ENCODE measurements at regions not wholly inside any gene's neighbourhood (a gene's known extent, or its start where the extent isn't known, plus 50 kb on each side); places are given as distances from the start of the nearest gene placed in this dataset.

DNA sequence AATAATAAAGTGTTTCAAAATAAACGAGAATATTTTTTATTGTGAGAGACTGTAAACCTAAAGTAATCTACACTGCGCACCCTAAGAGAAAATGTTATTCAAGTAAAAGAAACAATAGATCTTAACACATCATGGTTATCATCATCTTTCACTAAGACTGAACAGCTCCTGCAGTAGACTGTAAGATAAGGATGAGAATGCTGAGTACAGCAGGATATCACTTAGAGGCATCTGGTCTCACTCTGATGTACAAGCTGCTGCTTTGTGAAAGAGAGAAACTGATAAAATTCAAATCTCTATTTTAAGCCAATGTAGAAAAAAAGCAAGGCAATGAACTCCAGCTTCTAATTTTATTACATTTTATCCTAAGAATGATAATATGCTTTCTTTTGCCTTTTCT lies 261.7 kb upstream of the HTR2A start:
- H3K4me3 ChIP-seq (ENCODE audit: low read depth, low read length) = no peak overlapping the region
- ChIA-PET POLR2A (no interaction called here), CTCF (no interaction called here)
- DNase-seq (ENCODE audit: low read depth, low spot score) = no peak
- TF ChIP-seq, protein P1, sequence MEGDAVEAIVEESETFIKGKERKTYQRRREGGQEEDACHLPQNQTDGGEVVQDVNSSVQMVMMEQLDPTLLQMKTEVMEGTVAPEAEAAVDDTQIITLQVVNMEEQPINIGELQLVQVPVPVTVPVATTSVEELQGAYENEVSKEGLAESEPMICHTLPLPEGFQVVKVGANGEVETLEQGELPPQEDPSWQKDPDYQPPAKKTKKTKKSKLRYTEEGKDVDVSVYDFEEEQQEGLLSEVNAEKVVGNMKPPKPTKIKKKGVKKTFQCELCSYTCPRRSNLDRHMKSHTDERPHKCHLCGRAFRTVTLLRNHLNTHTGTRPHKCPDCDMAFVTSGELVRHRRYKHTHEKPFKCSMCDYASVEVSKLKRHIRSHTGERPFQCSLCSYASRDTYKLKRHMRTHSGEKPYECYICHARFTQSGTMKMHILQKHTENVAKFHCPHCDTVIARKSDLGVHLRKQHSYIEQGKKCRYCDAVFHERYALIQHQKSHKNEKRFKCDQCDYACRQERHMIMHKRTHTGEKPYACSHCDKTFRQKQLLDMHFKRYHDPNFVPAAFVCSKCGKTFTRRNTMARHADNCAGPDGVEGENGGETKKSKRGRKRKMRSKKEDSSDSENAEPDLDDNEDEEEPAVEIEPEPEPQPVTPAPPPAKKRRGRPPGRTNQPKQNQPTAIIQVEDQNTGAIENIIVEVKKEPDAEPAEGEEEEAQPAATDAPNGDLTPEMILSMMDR (IDR thresholded peaks at IDR 0.05; ENCODE audit: insufficient read depth, low read length, missing control alignments) = no peak

DNA sequence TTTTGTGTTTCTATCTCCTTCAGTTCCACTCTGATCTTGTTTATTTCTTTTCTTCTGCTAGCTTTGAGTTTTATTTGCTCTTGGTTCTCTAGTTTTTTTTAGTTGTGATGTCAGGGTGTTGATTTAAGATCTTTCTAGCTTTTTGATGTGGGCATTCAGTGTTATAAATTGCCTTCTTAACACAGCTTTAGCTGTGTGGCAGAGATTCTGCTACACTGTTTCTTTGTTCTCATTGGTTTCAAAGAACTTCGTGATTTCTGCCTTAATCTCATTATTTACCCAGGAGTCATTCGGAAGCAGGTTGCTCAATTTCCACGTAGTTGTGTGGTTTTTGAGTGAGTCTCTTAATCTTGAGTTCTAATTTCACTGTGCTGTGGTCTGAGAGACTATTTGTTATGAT lies 251.7 kb upstream of the HTR2A start:
- POLR2A ChIA-PET = no interaction called here
- TF ChIP-seq, protein P1 (IDR thresholded peaks at IDR 0.05; ENCODE audit: insufficient read depth, low read length, missing control alignments) = no peak
- no peak overlapping the region for H3K4me3 ChIP-seq (ENCODE audit: low read depth, low read length)
- CTCF ChIA-PET = no interaction called here
- DNase-seq (ENCODE audit: low read depth, low spot score) = no peak

DNA sequence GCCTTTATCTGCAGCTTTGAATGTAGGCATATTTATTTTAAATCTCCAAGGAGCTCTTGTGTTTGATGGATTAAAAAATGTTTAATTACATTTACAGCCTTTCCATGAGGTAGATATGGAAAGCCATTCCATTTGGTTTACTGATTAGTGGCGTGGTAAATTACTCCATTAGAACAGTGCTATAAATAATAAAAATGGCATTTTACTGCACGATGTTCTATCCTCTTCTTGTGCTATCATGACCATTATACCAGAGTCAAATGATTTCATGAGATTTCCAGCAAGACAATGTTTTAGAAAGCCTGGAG lies 250.9 kb upstream of the HTR2A start:
- DNase-seq (ENCODE audit: low read depth, low spot score) = no peak
- H3K4me3 ChIP-seq (ENCODE audit: low read depth, low read length) = no peak overlapping the region
- CTCF ChIA-PET = no interaction called here
- POLR2A ChIA-PET = no interaction called here
- TF ChIP-seq, protein P1 (IDR thresholded peaks at IDR 0.05; ENCODE audit: insufficient read depth, low read length, missing control alignments) = no peak

DNA sequence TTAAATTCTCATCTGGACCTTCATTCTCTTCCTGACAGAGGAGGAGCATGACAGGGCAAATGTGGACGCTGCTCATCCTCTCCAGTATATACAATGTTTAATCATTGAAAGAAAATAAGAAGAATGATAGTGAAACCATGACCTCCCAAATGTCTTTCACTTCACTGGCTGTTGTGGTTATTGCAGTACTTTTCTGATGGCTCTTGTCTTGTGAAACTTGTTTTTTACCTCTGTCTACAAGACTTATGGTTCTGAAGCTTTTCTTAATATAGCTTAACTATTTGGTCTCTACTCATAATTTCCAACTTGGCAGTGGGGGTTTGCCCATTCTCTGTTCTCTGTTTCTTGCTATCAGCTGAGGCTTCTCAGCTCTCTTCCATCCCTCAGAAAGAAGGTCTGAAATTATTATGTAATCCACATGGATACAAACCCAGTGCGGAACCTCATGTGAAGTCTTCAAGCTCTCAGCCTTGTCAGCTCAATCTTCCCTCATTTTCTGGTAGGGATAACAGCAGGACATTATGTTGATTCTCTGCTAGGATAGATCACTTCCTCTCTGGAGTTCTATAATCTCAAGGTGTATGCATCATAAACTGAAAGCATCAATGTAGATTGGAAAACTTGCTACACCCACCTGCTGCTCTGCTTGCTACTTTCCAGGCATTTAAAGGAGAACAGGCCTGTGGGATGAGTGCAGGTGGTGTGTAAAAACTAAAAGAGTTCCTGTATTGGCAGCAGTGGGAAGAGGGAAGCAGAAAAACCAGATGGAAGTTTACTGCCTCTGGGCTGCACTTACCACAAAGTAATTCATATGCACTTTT lies 250.3 kb upstream of the HTR2A start:
- POLR2A ChIA-PET = no interaction called here
- H3K4me3 ChIP-seq (ENCODE audit: low read depth, low read length) = no peak overlapping the region

DNA sequence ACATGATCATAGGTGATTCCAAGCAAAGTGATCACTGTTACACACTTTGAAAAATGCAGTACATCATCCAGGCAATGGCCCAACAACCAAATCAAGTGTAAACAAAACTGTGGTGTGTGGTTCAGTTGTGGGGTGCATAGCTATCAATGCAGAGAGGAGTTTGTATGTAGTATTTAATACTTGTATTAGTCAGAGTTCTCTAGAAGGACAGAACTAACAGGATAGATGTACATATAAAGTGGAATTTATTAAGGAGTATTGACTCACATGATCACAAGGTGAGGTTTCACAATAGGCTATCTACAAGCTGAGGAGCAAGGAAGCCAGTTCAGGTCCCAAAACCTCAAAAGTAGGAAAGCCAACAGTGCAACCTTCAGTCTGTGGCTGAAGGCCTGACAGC lies 249.3 kb upstream of the HTR2A start:
- POLR2A ChIA-PET = interaction anchor here (0.7 kb wide), 1 partner anchor 12 kb away, joined by 3 read pairs; no protein-coding TSS in a partner anchor
- peak; percentile 16 for DNase-seq (ENCODE audit: low read depth, low spot score)
- TF ChIP-seq, protein P1 (IDR thresholded peaks at IDR 0.05; ENCODE audit: insufficient read depth, low read length, missing control alignments) = no peak
- H3K4me3 ChIP-seq (ENCODE audit: low read depth, low read length) = no peak overlapping the region
- CTCF ChIA-PET = interaction anchor here (0.9 to 1.5 kb wide), 2 partner anchors 23 to 313 kb away, joined by 3 read pairs; no protein-coding TSS in a partner anchor

More for the DNA sequence above, 250.3 kb upstream of the HTR2A start:
- CTCF ChIA-PET = interaction anchor here (1.5 kb wide), 1 partner anchor 312 kb away, joined by 3 read pairs; no protein-coding TSS in a partner anchor
- no peak for DNase-seq (ENCODE audit: low read depth, low spot score)
- TF ChIP-seq, protein P1 (IDR thresholded peaks at IDR 0.05; ENCODE audit: insufficient read depth, low read length, missing control alignments) = no peak

DNA sequence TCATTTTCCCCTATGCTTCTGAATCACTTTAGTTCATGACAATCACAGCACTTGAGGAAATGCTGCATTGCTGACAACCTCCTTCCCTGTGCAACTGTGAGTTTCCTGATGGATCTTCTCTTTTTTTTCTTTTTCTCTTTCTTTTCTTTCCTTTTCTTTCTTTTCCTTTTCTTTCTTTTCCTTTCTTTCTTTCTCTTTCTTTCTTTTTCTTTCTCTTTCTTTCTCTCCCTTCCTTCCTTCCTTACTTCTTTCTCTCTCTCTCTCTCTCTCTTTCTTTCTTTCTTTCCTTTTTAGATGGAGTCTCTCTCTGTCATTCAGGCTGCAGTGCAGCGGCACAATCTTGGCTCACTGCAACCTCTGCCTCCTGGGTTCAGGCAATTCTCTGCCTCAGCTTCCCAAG lies 247.9 kb upstream of the HTR2A start:
- POLR2A ChIA-PET = no interaction called here
- no peak for DNase-seq (ENCODE audit: low read depth, low spot score)
- CTCF ChIA-PET = no interaction called here
- H3K4me3 ChIP-seq (ENCODE audit: low read depth, low read length) = no peak overlapping the region
- TF ChIP-seq, protein P1 (IDR thresholded peaks at IDR 0.05; ENCODE audit: insufficient read depth, low read length, missing control alignments) = no peak

All from AG04449 (cell line).